ENCODE measurements at regions not wholly inside any gene's neighbourhood (a gene's known extent, or its start where the extent isn't known, plus 50 kb on each side); places are given as distances from the start of the nearest gene placed in this dataset.

GRCh38 chr5:2666081-2666480 lies 85.4 kb downstream of the IRX2 start:
- peaks cover under 1% of the 10 kb centered on the region; the same call in 1 of the 3 replicates for H3K4me1 Mint-ChIP-seq
- Histone ChIP-seq H3K4me2 (no peak overlapping the region), H2AFZ (no peak overlapping the region), H3K79me2 (replicated peaks; ENCODE audit: insufficient read depth) (no peaks in the 10 kb centered on the region), H3K36me3 (ENCODE audit: insufficient read depth) (no peaks in the 10 kb centered on the region), H4K20me1 (replicated peaks; ENCODE audit: insufficient read depth) (no peaks in the 10 kb centered on the region), H3K4me1 (ENCODE audit: insufficient read depth) (no peaks in the 10 kb centered on the region), H3K27me3 (ENCODE audit: insufficient read depth) (no peaks in the 10 kb centered on the region), H3K27ac (ENCODE audit: low read depth) (no peak overlapping the region), H3K9me2 (ENCODE audit: insufficient read depth) (no peaks in the 10 kb centered on the region), H3F3A (replicated peaks; ENCODE audit: low read depth) (no peaks in the 10 kb centered on the region), H3K4me3 (no peak overlapping the region)
- H3K27me3 Mint-ChIP-seq (ENCODE audit: insufficient read depth, low read depth, poor library complexity), result peaks cover 4% of the 10 kb centered on the region
- ATAC-seq (peak; percentile 93), DNase-seq (ENCODE audit: low spot score) (peak; percentile 20)
- no peaks in the 10 kb centered on the region for H3K36me3 Mint-ChIP-seq (ENCODE audit: low read depth)
- H3K27ac Mint-ChIP-seq, result no peak overlapping the region
- TF ChIP-seq POLR2AphosphoS5 (IDR thresholded peaks at IDR 0.05; ENCODE audit: low read depth) (no peak), NANOG (IDR thresholded peaks at IDR 0.05; ENCODE audit: borderline replicate concordance) (no peak), CREB1 (CRISPR knock-in tag; IDR thresholded peaks at IDR 0.05; ENCODE audit: low read depth) (no peak), CTCF (conservative IDR thresholded peaks at IDR 0.05; ENCODE audit: low read depth in 2 of 2) (no peak), EZH2phosphoT487 (IDR thresholded peaks at IDR 0.05; ENCODE audit: unreplicated experiment) (no peak), EZH2 (IDR thresholded peaks at IDR 0.05; ENCODE audit: low read depth, unreplicated experiment) (no peak), ETS1 (IDR thresholded peaks at IDR 0.05) (no peak), REST (IDR thresholded peaks at IDR 0.05; ENCODE audit: unreplicated experiment) (no peak), JUNB (IDR thresholded peaks at IDR 0.05; ENCODE audit: unreplicated experiment) (no peak), ZNF462 (CRISPR knock-in tag; IDR thresholded peaks at IDR 0.05) (no peak), ZNF114 (CRISPR knock-in tag; IDR thresholded peaks at IDR 0.05) (no peak), STAT1 (IDR thresholded peaks at IDR 0.05; ENCODE audit: unreplicated experiment) (no peak), ZNF331 (CRISPR knock-in tag; IDR thresholded peaks at IDR 0.05; ENCODE audit: low read depth) (no peak)
- no peak overlapping the region for H3K4me3 Mint-ChIP-seq
- no peaks in the 10 kb centered on the region for H3K9me3 Mint-ChIP-seq

Measured in GM23338 (cell line).